Breast epithelium (tissue), 3 donors: ENCODE measurements at regions not wholly inside any gene's neighbourhood (a gene's known extent, or its start where the extent isn't known, plus 50 kb on each side); places are given as distances from the start of the nearest gene placed in this dataset.
"Not testable (repeated sequence)": the region's sequence is repeated elsewhere in the genome, so short reads cannot be mapped to it uniquely, and the experiment has no call there.

Experiments
- CTCF ChIP-seq, 3 donors: fragments of 450-650 bp; IDR thresholded peaks; one replicate each; pipeline ENCODE4 v1.5.1; 2016 to 2017; ENCODE audit warnings: antibody characterized with exemption in 3 of 3, mild to moderate bottlenecking in 3 of 3, moderate library complexity in 3 of 3
- POLR2AphosphoS5 ChIP-seq, 3 donors: sonication (generic); formaldehyde crosslinking; IDR thresholded peaks; one replicate each; pipeline ENCODE4 v1.6.1; 2017; ENCODE audit warnings: antibody characterized with exemption in 3 of 3

GRCh38 chr22:10729979-10730378 is 4798.0 kb upstream of the OR11H1 start:
- TF ChIP-seq CTCF, POLR2AphosphoS5 (IDR thresholded peaks at IDR 0.05): not testable (repeated sequence)
